Thyroid gland (tissue), 4 donors: ENCODE measurements at regions not wholly inside any gene's neighbourhood (a gene's known extent, or its start where the extent isn't known, plus 50 kb on each side); places are given as distances from the start of the nearest gene placed in this dataset.

Experiments used
- DNase-seq, 2 donors: peaks; one replicate each; pipeline ENCODE4 v3.0.0-alpha.2; 2019
- H3K27ac ChIP-seq, 3 donors: fragments of 200-600 bp; sonication (generic); 1 replicate in 2 of 3; 2 replicates in 1 of 3; pipeline ENCODE4 v1.5.1; 2016 to 2019; ENCODE audit warnings: mild to moderate bottlenecking in 1 of 3, moderate library complexity in 1 of 3
- H3K27me3 ChIP-seq: fragments of 200-600 bp; sonication (generic); one replicate; pipeline ENCODE4 v1.5.1; 2019
- H3K36me3 ChIP-seq, 2 donors: fragments of 200-600 bp; sonication (generic); one replicate each; pipeline ENCODE4 v1.5.1; 2016 to 2019
- H3K4me1 ChIP-seq, 2 donors: fragments of 200-600 bp; sonication (generic); one replicate each; pipeline ENCODE4 v1.5.1; 2017 to 2019
- H3K4me3 ChIP-seq, 3 donors: fragments of 200-600 bp; sonication (generic); replicated peaks in 1 of 3; 1 replicate in 2 of 3; 2 replicates in 1 of 3; pipeline ENCODE4 v1.5.1; 2016; ENCODE audit warnings: mild to moderate bottlenecking in 1 of 3
- H3K9me3 ChIP-seq: fragments of 200-600 bp; sonication (generic); one replicate; pipeline ENCODE4 v1.5.1; 2017
- POLR2A ChIP-seq, 2 donors: fragments of 450-650 bp; IDR thresholded peaks; one replicate each; pipeline ENCODE4 v1.6.1; 2017; ENCODE audit warnings: antibody characterized with exemption in 2 of 2, mild to moderate bottlenecking in 2 of 2, moderate library complexity in 1 of 2
- WGBS, 2 donors: methylation state at CpG; one replicate each; pipeline ENCODE4 v1.1.5; 2017; 5-methylcytosine and 5-hydroxymethylcytosine counted together
- intact Hi-C: fragments of 100-400 bp; cut with DNase I; formaldehyde crosslinking; loops from one replicate; pipeline ENCODE4 v1.15.1; 2023
- TF ChIP-seq, protein P1 (sequence below), 6 experiments: fragments of 200-600 bp in 3 of 6; fragments of 450-650 bp in 3 of 6; sonication (generic) in 3 of 6; IDR thresholded peaks; one replicate each; pipeline ENCODE4 v1.5.1; 2016 to 2019; ENCODE audit warnings: antibody characterized with exemption in 6 of 6, mild to moderate bottlenecking in 2 of 6, inconsistent platforms in 1 of 6, moderate library complexity in 1 of 6

DNA sequence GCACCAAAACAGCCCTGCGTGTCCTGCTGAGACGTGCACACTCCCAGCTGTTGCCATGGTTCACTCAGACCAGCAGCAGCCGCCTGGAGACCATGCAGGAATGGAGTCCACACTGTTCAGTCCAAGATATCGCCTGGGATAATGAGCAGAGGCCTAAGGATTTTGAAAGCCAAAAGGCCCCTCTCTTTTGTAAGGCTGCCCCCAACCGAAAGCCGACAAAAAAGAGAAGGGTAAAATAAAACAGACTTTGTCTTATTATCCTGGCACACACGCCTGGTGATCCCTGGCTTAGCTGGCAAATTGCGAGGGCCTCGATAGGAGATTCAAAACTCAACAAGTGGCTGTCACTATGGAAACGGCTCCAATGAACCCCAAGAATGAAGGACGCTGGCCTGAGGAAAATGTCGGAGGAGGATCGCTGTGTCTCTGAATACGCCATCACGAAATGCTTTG lies 263.6 kb downstream of the SKIDA1 start:
- Histone ChIP-seq H3K27me3 (no peaks in the 10 kb centered on the region), H3K9me3 (no peaks in the 10 kb centered on the region), H3K4me1 (peaks cover 6 to 28% of the 10 kb centered on the region in 2 donors), H3K27ac (no peak overlapping the region), H3K4me3 (no peak overlapping the region), H3K36me3 (no peaks in the 10 kb centered on the region)
- no peak for TF ChIP-seq POLR2A (IDR thresholded peaks at IDR 0.05)
- TF ChIP-seq, protein P1, sequence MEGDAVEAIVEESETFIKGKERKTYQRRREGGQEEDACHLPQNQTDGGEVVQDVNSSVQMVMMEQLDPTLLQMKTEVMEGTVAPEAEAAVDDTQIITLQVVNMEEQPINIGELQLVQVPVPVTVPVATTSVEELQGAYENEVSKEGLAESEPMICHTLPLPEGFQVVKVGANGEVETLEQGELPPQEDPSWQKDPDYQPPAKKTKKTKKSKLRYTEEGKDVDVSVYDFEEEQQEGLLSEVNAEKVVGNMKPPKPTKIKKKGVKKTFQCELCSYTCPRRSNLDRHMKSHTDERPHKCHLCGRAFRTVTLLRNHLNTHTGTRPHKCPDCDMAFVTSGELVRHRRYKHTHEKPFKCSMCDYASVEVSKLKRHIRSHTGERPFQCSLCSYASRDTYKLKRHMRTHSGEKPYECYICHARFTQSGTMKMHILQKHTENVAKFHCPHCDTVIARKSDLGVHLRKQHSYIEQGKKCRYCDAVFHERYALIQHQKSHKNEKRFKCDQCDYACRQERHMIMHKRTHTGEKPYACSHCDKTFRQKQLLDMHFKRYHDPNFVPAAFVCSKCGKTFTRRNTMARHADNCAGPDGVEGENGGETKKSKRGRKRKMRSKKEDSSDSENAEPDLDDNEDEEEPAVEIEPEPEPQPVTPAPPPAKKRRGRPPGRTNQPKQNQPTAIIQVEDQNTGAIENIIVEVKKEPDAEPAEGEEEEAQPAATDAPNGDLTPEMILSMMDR (IDR thresholded peaks at IDR 0.05), result no peak
- no peak for DNase-seq
- intact Hi-C loops, result no loop called here
- 92 to 93% methylated on average over 15 of the region's 15 CpGs for WGBS, 2 donors

DNA sequence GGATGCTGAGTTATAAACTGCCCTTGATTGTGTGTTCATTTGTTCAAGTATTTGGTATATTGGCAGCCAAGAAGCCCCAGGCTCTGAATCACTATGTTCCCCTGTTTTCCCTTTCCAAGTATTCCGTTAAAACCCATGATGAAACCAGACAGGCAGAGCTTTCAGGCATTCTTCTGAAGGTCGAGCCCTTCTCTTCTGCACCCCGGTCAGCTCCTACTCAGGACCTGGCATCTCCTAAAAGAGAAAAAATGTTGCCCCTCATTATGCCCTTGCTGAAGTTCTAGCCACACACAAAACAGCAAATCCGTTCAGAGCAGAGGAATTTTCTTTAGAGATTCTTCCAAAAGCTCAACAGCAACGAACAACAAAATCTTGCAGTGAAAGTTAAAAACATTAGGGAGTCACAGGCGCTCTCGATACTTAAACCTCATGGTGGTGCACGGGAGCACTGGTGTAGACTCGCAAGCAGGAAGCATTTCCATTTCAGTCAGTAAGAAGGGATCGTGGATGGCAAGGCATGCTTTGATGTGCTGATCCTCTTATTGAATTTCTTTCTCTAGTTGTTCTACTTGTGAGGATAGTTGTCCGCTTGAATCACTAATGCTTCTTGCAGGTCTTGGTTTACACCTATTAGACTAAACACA lies 264.9 kb downstream of the SKIDA1 start:
- intact Hi-C loops, result no loop called here
- 70% methylated on average over 11 of the region's 11 CpGs for WGBS, 2 donors
- H3K4me1 ChIP-seq, result peaks cover 6 to 24% of the 10 kb centered on the region in 2 donors
- no peaks in the 10 kb centered on the region for H3K9me3 ChIP-seq
- DNase-seq, result no peak
- peak overlapping the region in 2 of 3 donors; percentile 46 to 51 for H3K27ac ChIP-seq
- H3K36me3 ChIP-seq, result no peaks in the 10 kb centered on the region
- TF ChIP-seq, protein P1 (IDR thresholded peaks at IDR 0.05), result no peak
- no peak for TF ChIP-seq POLR2A (IDR thresholded peaks at IDR 0.05)
- H3K27me3 ChIP-seq, result no peaks in the 10 kb centered on the region
- H3K4me3 ChIP-seq, result no peak overlapping the region

- DNase-seq, result peak; percentile 51 to 66
- Histone ChIP-seq H3K9me3 (no peaks in the 10 kb centered on the region), H3K36me3 (no peaks in the 10 kb centered on the region), H3K4me1 (peaks cover 6 to 18% of the 10 kb centered on the region in 2 donors), H3K4me3 (no peak overlapping the region), H3K27me3 (no peaks in the 10 kb centered on the region), H3K27ac (peak overlapping the region in 2 of 3 donors; percentile 46 to 51)
- intact Hi-C loops, result no loop called here
- no peak for TF ChIP-seq POLR2A (IDR thresholded peaks at IDR 0.05)
- WGBS, 2 donors, result 51 to 63% methylated on average over 6 of the region's 6 CpGs
Measured at GRCh38 chr10:21260066-21260465, 265.4 kb downstream of the SKIDA1 start.

GRCh38 chr10:21257919-21258318 lies 267.6 kb downstream of the SKIDA1 start:
- 60 to 74% methylated on average over 2 of the region's 2 CpGs for WGBS, 2 donors
- Histone ChIP-seq H3K4me3 (no peak overlapping the region), H3K36me3 (no peaks in the 10 kb centered on the region), H3K27me3 (no peaks in the 10 kb centered on the region), H3K27ac (no peak overlapping the region), H3K9me3 (no peaks in the 10 kb centered on the region), H3K4me1 (peaks cover 6 to 16% of the 10 kb centered on the region in 2 donors)
- TF ChIP-seq POLR2A (IDR thresholded peaks at IDR 0.05), result no peak
- TF ChIP-seq, protein P1 (IDR thresholded peaks at IDR 0.05), result no peak
- intact Hi-C loops, result no loop called here
- no peak for DNase-seq

- Histone ChIP-seq H3K4me1 (peaks cover 6 to 16% of the 10 kb centered on the region in 2 donors), H3K9me3 (no peaks in the 10 kb centered on the region), H3K27me3 (no peaks in the 10 kb centered on the region), H3K27ac (no peak overlapping the region), H3K4me3 (no peak overlapping the region), H3K36me3 (no peaks in the 10 kb centered on the region)
- no peak for DNase-seq
- 80 to 85% methylated on average over 2 of the region's 2 CpGs for WGBS, 2 donors
- intact Hi-C loops, result no loop called here
- TF ChIP-seq, protein P1 (IDR thresholded peaks at IDR 0.05), result no peak
- no peak for TF ChIP-seq POLR2A (IDR thresholded peaks at IDR 0.05)
Measured at GRCh38 chr10:21257191-21257590, 268.3 kb downstream of the SKIDA1 start.
